NCI-H2196 treated with DMSO at 0.1 percent for 48 hours (cell line): ENCODE measurements at regions not wholly inside any gene's neighbourhood (a gene's known extent, or its start where the extent isn't known, plus 50 kb on each side); places are given as distances from the start of the nearest gene placed in this dataset.

Experiments used
- DNase-seq: peaks from one replicate; lab custom pipeline; 2025; ENCODE audit not compliant: unreplicated experiment; lab: John Stamatoyannopoulos, UW

- DNase-seq, result no peak
Observed at GRCh38 chr13:59337070-59337469, 826.7 kb downstream of the DIAPH3 start.

- DNase-seq, result no peak
Observed at GRCh38 chr13:59340151-59340550, 823.6 kb downstream of the DIAPH3 start.

GRCh38 chr13:59340581-59340980, 823.1 kb downstream of the DIAPH3 start:
- no peak for DNase-seq

GRCh38 chr13:59342400-59342799, 821.3 kb downstream of the DIAPH3 start:
- DNase-seq, result no peak

- no peak for DNase-seq
Observed at GRCh38 chr13:59343132-59343531, 820.6 kb downstream of the DIAPH3 start.

- DNase-seq, result no peak
Observed at GRCh38 chr13:59343993-59344822, 819.5 kb downstream of the DIAPH3 start.

GRCh38 chr13:59345311-59345710, 818.4 kb downstream of the DIAPH3 start:
- no peak for DNase-seq

GRCh38 chr13:59346999-59347723, 816.6 kb downstream of the DIAPH3 start:
- no peak for DNase-seq

- DNase-seq, result no peak
Observed at GRCh38 chr13:59348617-59349016, 815.1 kb downstream of the DIAPH3 start.

- no peak for DNase-seq
Observed at GRCh38 chr13:59352600-59352999, 811.1 kb downstream of the DIAPH3 start.

- DNase-seq, result no peak
Observed at GRCh38 chr13:59354665-59355369, 808.9 kb downstream of the DIAPH3 start.

- DNase-seq, result no peak
Observed at GRCh38 chr13:59356607-59357006, 807.1 kb downstream of the DIAPH3 start.

- no peak for DNase-seq
Observed at GRCh38 chr13:59358014-59358413, 805.7 kb downstream of the DIAPH3 start.

GRCh38 chr13:59360108-59360507, 803.6 kb downstream of the DIAPH3 start:
- DNase-seq, result no peak

- no peak for DNase-seq
Observed at GRCh38 chr13:59360916-59361315, 802.8 kb downstream of the DIAPH3 start.

GRCh38 chr13:59363313-59363712, 800.4 kb downstream of the DIAPH3 start:
- DNase-seq, result no peak

- DNase-seq, result no peak
Observed at GRCh38 chr13:59363947-59364346, 799.8 kb downstream of the DIAPH3 start.

GRCh38 chr13:59364641-59365085, 799.1 kb downstream of the DIAPH3 start:
- DNase-seq, result no peak

- DNase-seq, result no peak
Observed at GRCh38 chr13:59367467-59367866, 796.3 kb downstream of the DIAPH3 start.

GRCh38 chr13:59367904-59368303, 795.8 kb downstream of the DIAPH3 start:
- no peak for DNase-seq

GRCh38 chr13:59368693-59369092, 795.0 kb downstream of the DIAPH3 start:
- DNase-seq, result no peak

GRCh38 chr13:59371229-59371628, 792.5 kb downstream of the DIAPH3 start:
- no peak for DNase-seq
